Karpas-422 (cell line): ENCODE measurements at regions not wholly inside any gene's neighbourhood (a gene's known extent, or its start where the extent isn't known, plus 50 kb on each side); places are given as distances from the start of the nearest gene placed in this dataset.

Experiments
- DNase-seq: peaks from one replicate; pipeline ENCODE4 v3.0.0-alpha.2; 2015
- H2AFZ ChIP-seq: fragments of 200-600 bp; sonication (generic); 2 replicates; pipeline ENCODE4 v1.6.1; 2014; ENCODE audit warnings: antibody characterized with exemption, low read length, mixed read lengths
- H3K27ac ChIP-seq: fragments of 200-600 bp; sonication (generic); 2 replicates; pipeline ENCODE4 v1.5.1; 2014; ENCODE audit warnings: mild to moderate bottlenecking, low read length, moderate library complexity
- H3K27me3 ChIP-seq: fragments of 200-600 bp; sonication (generic); 2 replicates; pipeline ENCODE4 v1.6.1; 2014; ENCODE audit warnings: low read length, mixed read lengths
- H3K36me3 ChIP-seq: fragments of 200-600 bp; sonication (generic); 2 replicates; pipeline ENCODE4 v1.6.1; 2014; ENCODE audit warnings: low read length, mixed read lengths; ENCODE audit not compliant: insufficient read depth
- H3K4me1 ChIP-seq: fragments of 200-600 bp; sonication (generic); 2 replicates; pipeline ENCODE4 v1.6.1; 2014; ENCODE audit warnings: mild to moderate bottlenecking, low read length, mixed read lengths
- H3K4me2 ChIP-seq: fragments of 200-600 bp; sonication (generic); 2 replicates; pipeline ENCODE4 v1.6.1; 2014; ENCODE audit warnings: low read length, low read depth, mild to moderate bottlenecking; ENCODE audit not compliant: poor library complexity, severe bottlenecking
- H3K4me3 ChIP-seq: fragments of 200-600 bp; sonication (generic); 2 replicates; pipeline ENCODE4 v1.5.1; 2014; ENCODE audit warnings: mild to moderate bottlenecking, antibody characterized with exemption, low read length, mixed read lengths
- H3K79me2 ChIP-seq: fragments of 200-600 bp; sonication (generic); 2 replicates; pipeline ENCODE4 v1.6.1; 2014; ENCODE audit warnings: mild to moderate bottlenecking, low read length, mixed read lengths
- H3K9ac ChIP-seq: fragments of 200-600 bp; sonication (generic); 2 replicates; pipeline ENCODE4 v1.6.0; 2014; ENCODE audit warnings: low read length
- H3K9me2 ChIP-seq: fragments of 200-600 bp; sonication (generic), shearing (Covaris generic); replicated peaks from 2 replicates; pipeline ENCODE4 v1.6.0; 2014; ENCODE audit warnings: mild to moderate bottlenecking, low read length, moderate library complexity; ENCODE audit not compliant: insufficient read depth
- H3K9me3 ChIP-seq: fragments of 300-700, 200-600 bp; sonication (generic); 2 replicates; pipeline ENCODE4 v1.6.1; 2014; ENCODE audit warnings: low read length, mixed read lengths
- H4K20me1 ChIP-seq: fragments of 200-600 bp; sonication (generic); 2 replicates; pipeline ENCODE4 v1.6.1; 2014; ENCODE audit warnings: mild to moderate bottlenecking, antibody characterized with exemption, low read length, low read depth; ENCODE audit not compliant: insufficient read depth

- Histone ChIP-seq H3K27ac (no peak overlapping the region), H3K4me3 (no peak overlapping the region), H3K79me2 (no peaks in the 10 kb centered on the region), H3K9me2 (no peaks in the 10 kb centered on the region), H2AFZ (no peak overlapping the region), H3K4me2 (no peak overlapping the region), H3K36me3 (0 out of 2 replicates have a peak, but pooled peaks cover 3% of the 10 kb centered on the region), H3K27me3 (no peaks in the 10 kb centered on the region), H4K20me1 (no peaks in the 10 kb centered on the region), H3K9me3 (peaks cover 74% of the 10 kb centered on the region), H3K9ac (no peak overlapping the region), H3K4me1 (no peaks in the 10 kb centered on the region)
- DNase-seq, result no peak
These were observed 774.9 kb upstream of the NOVA1 start for GRCh38 chr14:27372771-27373170.

- Histone ChIP-seq H3K27me3 (no peaks in the 10 kb centered on the region), H3K4me1 (no peaks in the 10 kb centered on the region), H3K4me3 (no peak overlapping the region), H2AFZ (no peak overlapping the region), H3K27ac (no peak overlapping the region), H3K9me2 (no peaks in the 10 kb centered on the region), H4K20me1 (no peaks in the 10 kb centered on the region), H3K79me2 (no peaks in the 10 kb centered on the region), H3K36me3 (no peaks in the 10 kb centered on the region), H3K4me2 (no peak overlapping the region), H3K9ac (no peak overlapping the region), H3K9me3 (peaks cover 73% of the 10 kb centered on the region)
- no peak for DNase-seq
These were observed 786.3 kb upstream of the NOVA1 start for GRCh38 chr14:27384124-27384523.

- Histone ChIP-seq H3K9ac (no peak overlapping the region), H3K9me2 (no peaks in the 10 kb centered on the region), H3K79me2 (no peaks in the 10 kb centered on the region), H3K4me1 (no peaks in the 10 kb centered on the region), H3K36me3 (no peaks in the 10 kb centered on the region), H3K27me3 (no peaks in the 10 kb centered on the region), H3K9me3 (peaks cover 74% of the 10 kb centered on the region), H4K20me1 (no peaks in the 10 kb centered on the region), H3K4me2 (no peak overlapping the region), H3K27ac (no peak overlapping the region), H3K4me3 (no peak overlapping the region), H2AFZ (no peak overlapping the region)
- DNase-seq, result no peak
These were observed 788.6 kb upstream of the NOVA1 start for GRCh38 chr14:27386391-27386790.

GRCh38 chr14:27387463-27387862, 789.6 kb upstream of the NOVA1 start:
- no peak for DNase-seq

GRCh38 chr14:27389402-27389801, 791.6 kb upstream of the NOVA1 start:
- Histone ChIP-seq H3K9ac (no peak overlapping the region), H3K9me3 (peaks cover 83% of the 10 kb centered on the region), H3K27ac (no peak overlapping the region), H3K4me2 (no peak overlapping the region), H3K4me1 (no peaks in the 10 kb centered on the region), H2AFZ (no peak overlapping the region), H3K4me3 (no peak overlapping the region), H3K36me3 (no peaks in the 10 kb centered on the region), H3K27me3 (no peaks in the 10 kb centered on the region), H3K9me2 (no peaks in the 10 kb centered on the region), H4K20me1 (no peaks in the 10 kb centered on the region), H3K79me2 (no peaks in the 10 kb centered on the region)
- no peak for DNase-seq

More at GRCh38 chr14:27387463-27387862, 789.6 kb upstream of the NOVA1 start:
- H3K27ac ChIP-seq, result no peak overlapping the region
- no peaks in the 10 kb centered on the region for H3K79me2 ChIP-seq
- H3K27me3 ChIP-seq, result no peaks in the 10 kb centered on the region
- H3K36me3 ChIP-seq, result no peaks in the 10 kb centered on the region
- H3K4me3 ChIP-seq, result no peak overlapping the region
- peaks cover 79% of the 10 kb centered on the region for H3K9me3 ChIP-seq
- no peaks in the 10 kb centered on the region for H3K4me1 ChIP-seq
- no peak overlapping the region for H2AFZ ChIP-seq
- H3K4me2 ChIP-seq, result no peak overlapping the region
- no peak overlapping the region for H3K9ac ChIP-seq
- H3K9me2 ChIP-seq, result no peaks in the 10 kb centered on the region
- no peaks in the 10 kb centered on the region for H4K20me1 ChIP-seq

GRCh38 chr14:27390155-27390554, 792.3 kb upstream of the NOVA1 start:
- no peak overlapping the region for H3K27ac ChIP-seq

GRCh38 chr14:27391331-27391730, 793.5 kb upstream of the NOVA1 start:
- Histone ChIP-seq H3K27ac (no peak overlapping the region), H3K9ac (no peak overlapping the region), H3K9me2 (no peaks in the 10 kb centered on the region), H3K36me3 (no peaks in the 10 kb centered on the region), H3K9me3 (peaks cover 78% of the 10 kb centered on the region), H3K79me2 (no peaks in the 10 kb centered on the region), H4K20me1 (no peaks in the 10 kb centered on the region), H2AFZ (no peak overlapping the region), H3K4me1 (no peaks in the 10 kb centered on the region), H3K27me3 (no peaks in the 10 kb centered on the region), H3K4me3 (no peak overlapping the region), H3K4me2 (no peak overlapping the region)
- DNase-seq, result no peak

More at GRCh38 chr14:27390155-27390554, 792.3 kb upstream of the NOVA1 start:
- Histone ChIP-seq H3K4me1 (no peaks in the 10 kb centered on the region), H2AFZ (no peak overlapping the region), H3K27me3 (no peaks in the 10 kb centered on the region), H3K79me2 (no peaks in the 10 kb centered on the region), H4K20me1 (no peaks in the 10 kb centered on the region), H3K9ac (no peak overlapping the region), H3K9me2 (no peaks in the 10 kb centered on the region), H3K4me3 (no peak overlapping the region), H3K36me3 (no peaks in the 10 kb centered on the region), H3K4me2 (no peak overlapping the region), H3K9me3 (peaks cover 84% of the 10 kb centered on the region)
- DNase-seq, result no peak

GRCh38 chr14:27392153-27392552, 794.3 kb upstream of the NOVA1 start:
- Histone ChIP-seq H3K9me3 (peaks cover 75% of the 10 kb centered on the region), H3K27ac (no peak overlapping the region), H2AFZ (no peak overlapping the region), H3K27me3 (no peaks in the 10 kb centered on the region), H3K4me3 (no peak overlapping the region), H3K4me2 (no peak overlapping the region), H3K36me3 (no peaks in the 10 kb centered on the region), H3K9ac (no peak overlapping the region), H3K79me2 (no peaks in the 10 kb centered on the region), H3K9me2 (no peaks in the 10 kb centered on the region), H3K4me1 (no peaks in the 10 kb centered on the region), H4K20me1 (no peaks in the 10 kb centered on the region)
- DNase-seq, result no peak

- Histone ChIP-seq H3K9me2 (no peaks in the 10 kb centered on the region), H4K20me1 (no peaks in the 10 kb centered on the region), H3K36me3 (no peaks in the 10 kb centered on the region), H3K9ac (no peak overlapping the region), H3K4me2 (no peak overlapping the region), H2AFZ (no peak overlapping the region), H3K79me2 (no peaks in the 10 kb centered on the region), H3K27ac (no peak overlapping the region), H3K4me3 (no peak overlapping the region), H3K4me1 (no peaks in the 10 kb centered on the region), H3K9me3 (peaks cover 83% of the 10 kb centered on the region), H3K27me3 (no peaks in the 10 kb centered on the region)
- DNase-seq, result no peak
These were observed 812.1 kb upstream of the NOVA1 start for GRCh38 chr14:27409944-27410343.
